Vagina (tissue), 2 donors: ENCODE measurements at regions not wholly inside any gene's neighbourhood (a gene's known extent, or its start where the extent isn't known, plus 50 kb on each side); places are given as distances from the start of the nearest gene placed in this dataset.

Experiments
- POLR2A ChIP-seq, 2 donors: fragments of 450-650 bp; IDR thresholded peaks; one replicate each; pipeline ENCODE4 v1.6.1; 2017; ENCODE audit warnings: antibody characterized with exemption in 2 of 2, mild to moderate bottlenecking in 2 of 2, moderate library complexity in 2 of 2
- TF ChIP-seq, protein P1 (sequence below), 3 experiments: fragments of 450-650 bp in 2 of 3; fragments of 200-600 bp in 1 of 3; sonication (generic) in 1 of 3; IDR thresholded peaks; one replicate each; pipeline ENCODE4 v1.5.1; 2017 to 2019; ENCODE audit warnings: antibody characterized with exemption in 3 of 3, mild to moderate bottlenecking in 2 of 3, moderate library complexity in 2 of 3

DNA sequence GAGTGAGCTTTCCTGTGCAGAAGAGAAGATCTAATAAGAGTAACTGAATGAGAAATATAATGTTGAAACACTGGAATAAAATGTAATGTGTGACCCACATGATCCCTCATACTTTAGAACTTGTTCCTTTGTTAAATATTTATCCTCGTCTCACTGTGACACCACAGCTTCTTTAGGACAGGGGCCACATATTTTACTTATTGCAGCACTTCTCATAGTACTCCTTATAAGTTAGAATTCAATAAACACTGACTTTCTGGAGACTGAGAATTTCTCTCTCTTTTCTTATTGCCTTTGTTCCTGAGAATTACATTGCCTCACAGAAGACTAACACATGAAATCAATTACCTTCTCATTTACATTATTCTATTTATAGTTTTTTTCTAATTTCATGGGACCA, 1234.6 kb upstream of the CHAC2 start:
- TF ChIP-seq POLR2A (IDR thresholded peaks at IDR 0.05), result no peak
- TF ChIP-seq, protein P1, sequence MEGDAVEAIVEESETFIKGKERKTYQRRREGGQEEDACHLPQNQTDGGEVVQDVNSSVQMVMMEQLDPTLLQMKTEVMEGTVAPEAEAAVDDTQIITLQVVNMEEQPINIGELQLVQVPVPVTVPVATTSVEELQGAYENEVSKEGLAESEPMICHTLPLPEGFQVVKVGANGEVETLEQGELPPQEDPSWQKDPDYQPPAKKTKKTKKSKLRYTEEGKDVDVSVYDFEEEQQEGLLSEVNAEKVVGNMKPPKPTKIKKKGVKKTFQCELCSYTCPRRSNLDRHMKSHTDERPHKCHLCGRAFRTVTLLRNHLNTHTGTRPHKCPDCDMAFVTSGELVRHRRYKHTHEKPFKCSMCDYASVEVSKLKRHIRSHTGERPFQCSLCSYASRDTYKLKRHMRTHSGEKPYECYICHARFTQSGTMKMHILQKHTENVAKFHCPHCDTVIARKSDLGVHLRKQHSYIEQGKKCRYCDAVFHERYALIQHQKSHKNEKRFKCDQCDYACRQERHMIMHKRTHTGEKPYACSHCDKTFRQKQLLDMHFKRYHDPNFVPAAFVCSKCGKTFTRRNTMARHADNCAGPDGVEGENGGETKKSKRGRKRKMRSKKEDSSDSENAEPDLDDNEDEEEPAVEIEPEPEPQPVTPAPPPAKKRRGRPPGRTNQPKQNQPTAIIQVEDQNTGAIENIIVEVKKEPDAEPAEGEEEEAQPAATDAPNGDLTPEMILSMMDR (IDR thresholded peaks at IDR 0.05), result no peak
